ENCODE measurements at regions not wholly inside any gene's neighbourhood (a gene's known extent, or its start where the extent isn't known, plus 50 kb on each side); places are given as distances from the start of the nearest gene placed in this dataset.
"Not testable (repeated sequence)": the region's sequence is repeated elsewhere in the genome, so short reads cannot be mapped to it uniquely, and the experiment has no call there.

- Mint-ChIP-seq H3K27ac (no peak overlapping the region), H3K9me3 (no peaks in the 10 kb centered on the region), H3K36me3 (no peaks in the 10 kb centered on the region), H3K4me3 (no peak overlapping the region), H3K4me1 (no peaks in the 10 kb centered on the region), H3K27me3 (no peaks in the 10 kb centered on the region)
- DNase-seq (no peak), ATAC-seq (replicated peaks) (no peak)
Observed at GRCh38 chr4:150009533-150009932, 68.7 kb upstream of the DCLK2 start.

GRCh38 chr4:150010525-150011126 lies 67.6 kb upstream of the DCLK2 start:
- DNase-seq (no peak), ATAC-seq (replicated peaks) (peak; percentile 58 to 65)
- no peaks in the 10 kb centered on the region for H3K36me3 Mint-ChIP-seq
- H3K27me3 Mint-ChIP-seq, result no peaks in the 10 kb centered on the region
- H3K4me1 Mint-ChIP-seq, result peaks cover 2% of the 10 kb centered on the region in 2 donors
- H3K9me3 Mint-ChIP-seq, result peaks cover 0 to 3% of the 10 kb centered on the region in 2 donors
- no peak overlapping the region for H3K4me3 Mint-ChIP-seq
- H3K27ac Mint-ChIP-seq, result no peak overlapping the region

- H3K4me3 Mint-ChIP-seq, result no peak overlapping the region
- H3K27ac Mint-ChIP-seq, result no peak overlapping the region
- DNase-seq (no peak), ATAC-seq (replicated peaks) (no peak)
- peaks cover 0 to 4% of the 10 kb centered on the region in 2 donors for H3K27me3 Mint-ChIP-seq
- peaks cover 11 to 12% of the 10 kb centered on the region in 2 donors for H3K9me3 Mint-ChIP-seq
- H3K36me3 Mint-ChIP-seq, result peaks cover 5 to 11% of the 10 kb centered on the region in 2 donors
- peaks cover 12 to 13% of the 10 kb centered on the region in 2 donors for H3K4me1 Mint-ChIP-seq
Observed at GRCh38 chr4:150012851-150013360, 65.3 kb upstream of the DCLK2 start.

GRCh38 chr4:150015910-150016309 lies 62.3 kb upstream of the DCLK2 start:
- Mint-ChIP-seq H3K27me3 (peaks cover 0 to 13% of the 10 kb centered on the region in 2 donors), H3K9me3 (peaks cover 13 to 16% of the 10 kb centered on the region in 2 donors), H3K4me1 (peaks cover 12 to 13% of the 10 kb centered on the region in 2 donors), H3K36me3 (peaks cover 5 to 11% of the 10 kb centered on the region in 2 donors)
- not testable (repeated sequence) for H3K27ac Mint-ChIP-seq; H3K4me3 Mint-ChIP-seq; DNase-seq; ATAC-seq (replicated peaks)

GRCh38 chr4:150016621-150017020 lies 61.6 kb upstream of the DCLK2 start:
- H3K4me3 Mint-ChIP-seq, H3K27ac Mint-ChIP-seq, DNase-seq: not testable (repeated sequence)
- Mint-ChIP-seq H3K27me3 (peaks cover 0 to 15% of the 10 kb centered on the region in 2 donors), H3K9me3 (peaks cover 13 to 16% of the 10 kb centered on the region in 2 donors), H3K4me1 (peaks cover 12 to 13% of the 10 kb centered on the region in 2 donors), H3K36me3 (peaks cover 5 to 11% of the 10 kb centered on the region in 2 donors)
- peak in 1 of 2 donors; percentile 68 for ATAC-seq (replicated peaks)

GRCh38 chr4:150018257-150018656 lies 60.0 kb upstream of the DCLK2 start:
- no peak for DNase-seq
- Mint-ChIP-seq H3K4me3 (no peak overlapping the region), H3K27ac (no peak overlapping the region), H3K4me1 (peaks cover 12 to 13% of the 10 kb centered on the region in 2 donors), H3K27me3 (peaks cover 12 to 20% of the 10 kb centered on the region in 2 donors), H3K9me3 (peaks cover 17 to 20% of the 10 kb centered on the region in 2 donors), H3K36me3 (peaks cover 5 to 11% of the 10 kb centered on the region in 2 donors)
- no peak for ATAC-seq (replicated peaks)

- ATAC-seq (replicated peaks), result no peak
- H3K4me1 Mint-ChIP-seq, result peaks cover 2% of the 10 kb centered on the region in 2 donors
- no peak overlapping the region for H3K27ac Mint-ChIP-seq
- H3K27me3 Mint-ChIP-seq, result peaks cover 27% of the 10 kb centered on the region in 2 donors
- no peak for DNase-seq
- H3K9me3 Mint-ChIP-seq, result peaks cover 19 to 22% of the 10 kb centered on the region in 2 donors
- H3K36me3 Mint-ChIP-seq, result peaks cover 6 to 15% of the 10 kb centered on the region in 2 donors
- no peak overlapping the region for H3K4me3 Mint-ChIP-seq
Observed at GRCh38 chr4:150021483-150021882, 56.8 kb upstream of the DCLK2 start.

- Mint-ChIP-seq H3K27ac (no peak overlapping the region), H3K9me3 (peaks cover 21 to 28% of the 10 kb centered on the region in 2 donors), H3K27me3 (peaks cover 22 to 27% of the 10 kb centered on the region in 2 donors), H3K4me3 (no peak overlapping the region), H3K4me1 (no peaks in the 10 kb centered on the region), H3K36me3 (peaks cover 10 to 19% of the 10 kb centered on the region in 2 donors)
- no peak for ATAC-seq (replicated peaks)
- no peak for DNase-seq
Observed at GRCh38 chr4:150023489-150023888, 54.8 kb upstream of the DCLK2 start.

- H3K4me1 Mint-ChIP-seq; H3K4me3 Mint-ChIP-seq; ATAC-seq (replicated peaks); DNase-seq; H3K27ac Mint-ChIP-seq: not testable (repeated sequence)
- Mint-ChIP-seq H3K36me3 (peaks cover 10 to 27% of the 10 kb centered on the region in 2 donors), H3K27me3 (peaks cover 16 to 26% of the 10 kb centered on the region in 2 donors), H3K9me3 (peaks cover 21 to 24% of the 10 kb centered on the region in 2 donors)
Observed at GRCh38 chr4:150026987-150027386, 51.3 kb upstream of the DCLK2 start.

All from stimulated activated naive B cell treated with anti-CD40 and anti-IgM and Interleukin-4, amounts not matched to agents 10 μg/mL and 1 μg/mL and 100 μg/mL, for 72 hours (primary cell).